Large intestine (tissue), 3 donors: ENCODE measurements at regions not wholly inside any gene's neighbourhood (a gene's known extent, or its start where the extent isn't known, plus 50 kb on each side); places are given as distances from the start of the nearest gene placed in this dataset.

ENCODE experiments used
- DNase-seq, 2 donors: peaks; one replicate each; pipeline versions ENCODE4 v3.0.0 to v3.0.0-alpha.2; 2013
- H3K27ac ChIP-seq: one replicate; pipeline ENCODE4 v1.5.1; 2013; ENCODE audit warnings: low read length
- H3K27me3 ChIP-seq: 2 replicates; pipeline ENCODE4 v1.6.1; 2013; ENCODE audit warnings: low read length; ENCODE audit not compliant: control insufficient read depth, insufficient read depth
- H3K36me3 ChIP-seq: 2 replicates; pipeline ENCODE4 v1.6.1; 2013; ENCODE audit warnings: low read length; ENCODE audit not compliant: control insufficient read depth, insufficient read depth
- H3K4me1 ChIP-seq: one replicate; pipeline ENCODE4 v1.6.1; 2013; ENCODE audit warnings: low read length; ENCODE audit not compliant: control insufficient read depth, insufficient read depth
- H3K4me3 ChIP-seq: one replicate; pipeline ENCODE4 v1.5.1; 2013; ENCODE audit warnings: low read length
- H3K9me3 ChIP-seq: one replicate; pipeline ENCODE4 v1.6.1; 2013; ENCODE audit warnings: mild to moderate bottlenecking, low read depth, low read length, moderate library complexity; ENCODE audit not compliant: control insufficient read depth
- WGBS: methylation state at CpG from one replicate; pipeline ENCODE4 v1.1.5; 2013; ENCODE audit warnings: low lambda C conversion rate; ENCODE audit not compliant: insufficient coverage; 5-methylcytosine and 5-hydroxymethylcytosine counted together

- Histone ChIP-seq H3K27ac (no peak overlapping the region), H3K4me3 (no peak overlapping the region), H3K27me3 (no peaks in the 10 kb centered on the region), H3K9me3 (no peaks in the 10 kb centered on the region), H3K4me1 (no peaks in the 10 kb centered on the region), H3K36me3 (no peaks in the 10 kb centered on the region)
- 79% methylated on average over 2 of the region's 5 CpGs for WGBS
- DNase-seq, result no peak
These were observed 207.1 kb upstream of the PCDH9 start for GRCh38 chr13:67437244-67437643.

- H3K36me3 ChIP-seq, result no peaks in the 10 kb centered on the region
- H3K27me3 ChIP-seq, result no peaks in the 10 kb centered on the region
- WGBS, result 80% methylated on average over 1 of the region's 1 CpG
- no peak overlapping the region for H3K27ac ChIP-seq
- H3K9me3 ChIP-seq, result no peaks in the 10 kb centered on the region
- DNase-seq, result no peak
- no peaks in the 10 kb centered on the region for H3K4me1 ChIP-seq
- H3K4me3 ChIP-seq, result no peak overlapping the region
These were observed 191.3 kb upstream of the PCDH9 start for GRCh38 chr13:67421475-67421874.

GRCh38 chr13:67416047-67416925 lies 186.2 kb upstream of the PCDH9 start:
- Histone ChIP-seq H3K4me3 (no peak overlapping the region), H3K27me3 (no peaks in the 10 kb centered on the region), H3K27ac (no peak overlapping the region), H3K4me1 (no peaks in the 10 kb centered on the region), H3K36me3 (no peaks in the 10 kb centered on the region), H3K9me3 (no peaks in the 10 kb centered on the region)
- DNase-seq, result no peak
- WGBS, result no CpG with 5 or more reads among the region's 9 CpGs

GRCh38 chr13:67410645-67411044 lies 180.5 kb upstream of the PCDH9 start:
- no peaks in the 10 kb centered on the region for H3K4me1 ChIP-seq
- WGBS, result no CpG with 5 or more reads among the region's 1 CpG
- H3K27ac ChIP-seq, result no peak overlapping the region
- no peaks in the 10 kb centered on the region for H3K9me3 ChIP-seq
- no peaks in the 10 kb centered on the region for H3K27me3 ChIP-seq
- DNase-seq, result no peak
- no peaks in the 10 kb centered on the region for H3K36me3 ChIP-seq
- no peak overlapping the region for H3K4me3 ChIP-seq

GRCh38 chr13:67408798-67409197 lies 178.7 kb upstream of the PCDH9 start:
- Histone ChIP-seq H3K4me3 (no peak overlapping the region), H3K27ac (no peak overlapping the region), H3K36me3 (no peaks in the 10 kb centered on the region), H3K27me3 (no peaks in the 10 kb centered on the region), H3K9me3 (no peaks in the 10 kb centered on the region), H3K4me1 (no peaks in the 10 kb centered on the region)
- peak in 1 of 2 donors; percentile 18 for DNase-seq
- WGBS, result no CpG with 5 or more reads among the region's 1 CpG

GRCh38 chr13:67402546-67402945 lies 172.4 kb upstream of the PCDH9 start:
- Histone ChIP-seq H3K27ac (no peak overlapping the region), H3K4me1 (no peaks in the 10 kb centered on the region), H3K36me3 (no peaks in the 10 kb centered on the region), H3K9me3 (no peaks in the 10 kb centered on the region), H3K4me3 (no peak overlapping the region), H3K27me3 (no peaks in the 10 kb centered on the region)
- WGBS, result no CpG with 5 or more reads among the region's 7 CpGs
- DNase-seq, result no peak

GRCh38 chr13:67395577-67395976 lies 165.4 kb upstream of the PCDH9 start:
- no peaks in the 10 kb centered on the region for H3K36me3 ChIP-seq
- H3K9me3 ChIP-seq, result no peaks in the 10 kb centered on the region
- H3K4me3 ChIP-seq, result no peak overlapping the region
- no peak for DNase-seq
- WGBS, result 88% methylated on average over 1 of the region's 1 CpG
- no peaks in the 10 kb centered on the region for H3K27me3 ChIP-seq
- H3K4me1 ChIP-seq, result no peaks in the 10 kb centered on the region
- H3K27ac ChIP-seq, result no peak overlapping the region

- DNase-seq, result no peak
- Histone ChIP-seq H3K27ac (no peak overlapping the region), H3K36me3 (no peaks in the 10 kb centered on the region), H3K4me3 (no peak overlapping the region), H3K9me3 (no peaks in the 10 kb centered on the region), H3K4me1 (no peaks in the 10 kb centered on the region), H3K27me3 (no peaks in the 10 kb centered on the region)
These were observed 161.9 kb upstream of the PCDH9 start for GRCh38 chr13:67392014-67392413.

- no peak overlapping the region for H3K27ac ChIP-seq
- no peak overlapping the region for H3K4me3 ChIP-seq
- no peaks in the 10 kb centered on the region for H3K4me1 ChIP-seq
- H3K9me3 ChIP-seq, result no peaks in the 10 kb centered on the region
- H3K27me3 ChIP-seq, result no peaks in the 10 kb centered on the region
- DNase-seq, result no peak
- no peaks in the 10 kb centered on the region for H3K36me3 ChIP-seq
- no CpG with 5 or more reads among the region's 2 CpGs for WGBS
These were observed 160.4 kb upstream of the PCDH9 start for GRCh38 chr13:67390462-67391086.

GRCh38 chr13:67389171-67389570 lies 159.0 kb upstream of the PCDH9 start:
- 85% methylated on average over 2 of the region's 3 CpGs for WGBS
- no peak for DNase-seq
- H3K27ac ChIP-seq, result no peak overlapping the region

More at GRCh38 chr13:67389171-67389570, 159.0 kb upstream of the PCDH9 start:
- Histone ChIP-seq H3K36me3 (no peaks in the 10 kb centered on the region), H3K4me1 (no peaks in the 10 kb centered on the region), H3K4me3 (no peak overlapping the region), H3K27me3 (no peaks in the 10 kb centered on the region), H3K9me3 (no peaks in the 10 kb centered on the region)
